Ishikawa (cell line): ENCODE measurements at regions not wholly inside any gene's neighbourhood (a gene's known extent, or its start where the extent isn't known, plus 50 kb on each side); places are given as distances from the start of the nearest gene placed in this dataset.

Experiments used
- CEBPB ChIP-seq: IDR thresholded peaks from 2 replicates; pipeline ENCODE4 v1.6.1; 2012
- CREB1 ChIP-seq: IDR thresholded peaks from 2 replicates; pipeline ENCODE4 v1.6.1; 2012; ENCODE audit warnings: low read depth
- EGR1 ChIP-seq: IDR thresholded peaks from 2 replicates; pipeline ENCODE4 v1.6.1; 2012
- EP300 ChIP-seq: IDR thresholded peaks from 2 replicates; pipeline ENCODE4 v1.6.1; 2012; ENCODE audit warnings: borderline replicate concordance
- FOXM1 ChIP-seq: IDR thresholded peaks from 2 replicates; pipeline ENCODE4 v1.6.1; 2012; ENCODE audit warnings: low read depth, borderline replicate concordance
- MAX ChIP-seq: IDR thresholded peaks from 2 replicates; pipeline ENCODE4 v1.6.1; 2012
- NFIC ChIP-seq: IDR thresholded peaks from 2 replicates; pipeline ENCODE4 v1.6.1; 2012
- RAD21 ChIP-seq: IDR thresholded peaks from 2 replicates; pipeline ENCODE4 v1.6.1; 2012; ENCODE audit warnings: low read depth
- REST ChIP-seq: IDR thresholded peaks from 2 replicates; pipeline ENCODE4 v1.6.1; 2012; ENCODE audit warnings: low read depth, mild to moderate bottlenecking
- TAF1 ChIP-seq: IDR thresholded peaks from 2 replicates; pipeline ENCODE4 v1.6.1; 2012; ENCODE audit warnings: low read depth, mild to moderate bottlenecking
- TCF12 ChIP-seq: IDR thresholded peaks from 2 replicates; pipeline ENCODE4 v1.6.1; 2012; ENCODE audit warnings: low read depth
- TEAD4 ChIP-seq: IDR thresholded peaks from 2 replicates; pipeline ENCODE4 v1.6.1; 2012
- USF1 ChIP-seq: IDR thresholded peaks from 2 replicates; pipeline ENCODE4 v1.6.1; 2012
- YY1 ChIP-seq: IDR thresholded peaks from 2 replicates; pipeline ENCODE4 v1.6.1; 2012; ENCODE audit warnings: low read depth
- ZBTB7A ChIP-seq: IDR thresholded peaks from 2 replicates; pipeline ENCODE4 v1.6.1; 2012; ENCODE audit warnings: low read depth

- TF ChIP-seq REST = no peak
- no peak for TF ChIP-seq MAX
- TF ChIP-seq ZBTB7A = no peak
- TF ChIP-seq TAF1 = no peak
- no peak for TF ChIP-seq TCF12
- TF ChIP-seq EGR1 = no peak
Observed at GRCh38 chr12:114069507-114069906, 103.4 kb upstream of the RBM19 start.

GRCh38 chr12:114064497-114064896 lies 98.4 kb upstream of the RBM19 start:
- TF ChIP-seq FOXM1 (no peak), USF1 (no peak), EGR1 (no peak), YY1 (no peak), CEBPB (no peak), CREB1 (no peak), EP300 (no peak), RAD21 (no peak), TCF12 (no peak), MAX (no peak), TEAD4 (no peak)

GRCh38 chr12:114063435-114063834 lies 97.3 kb upstream of the RBM19 start:
- TF ChIP-seq USF1 = no peak
- no peak for TF ChIP-seq RAD21
- TF ChIP-seq TAF1 = no peak
- TF ChIP-seq ZBTB7A = no peak
- no peak for TF ChIP-seq NFIC
- no peak for TF ChIP-seq CREB1
- no peak for TF ChIP-seq FOXM1
- TF ChIP-seq TEAD4 = no peak
- TF ChIP-seq REST = no peak
- no peak for TF ChIP-seq TCF12
- no peak for TF ChIP-seq MAX
- TF ChIP-seq YY1 = no peak

GRCh38 chr12:114054982-114055381 lies 88.9 kb upstream of the RBM19 start:
- TF ChIP-seq RAD21 = no peak

GRCh38 chr12:114046236-114046998 lies 80.3 kb upstream of the RBM19 start:
- TF ChIP-seq CEBPB = no peak
- TF ChIP-seq RAD21 = no peak
- no peak for TF ChIP-seq USF1
- TF ChIP-seq YY1 = no peak
- no peak for TF ChIP-seq ZBTB7A
- no peak for TF ChIP-seq FOXM1
- no peak for TF ChIP-seq TAF1
- TF ChIP-seq CREB1 = no peak
- no peak for TF ChIP-seq EGR1
- TF ChIP-seq REST = no peak
- TF ChIP-seq MAX = no peak
- TF ChIP-seq TEAD4 = no peak
- TF ChIP-seq NFIC = no peak
- TF ChIP-seq EP300 = no peak
- no peak for TF ChIP-seq TCF12
